GM23248 (cell line): ENCODE measurements at regions not wholly inside any gene's neighbourhood (a gene's known extent, or its start where the extent isn't known, plus 50 kb on each side); places are given as distances from the start of the nearest gene placed in this dataset.

Source experiments
- DNase-seq: peaks from one replicate; pipeline ENCODE4 v3.0.0-alpha.2; 2015
- H2AFZ ChIP-seq: fragments of 200-600 bp; sonication (generic); 2 replicates; pipeline ENCODE4 v1.6.1; 2016; ENCODE audit warnings: antibody characterized with exemption
- H3F3A ChIP-seq: fragments of 200-600 bp; sonication (generic); 2 replicates; pipeline ENCODE4 v1.6.1; 2016; ENCODE audit warnings: mild to moderate bottlenecking, antibody characterized with exemption, mixed run types; ENCODE audit not compliant: insufficient read depth
- H3K27ac ChIP-seq: fragments of 200-600 bp; sonication (generic); 2 replicates; pipeline ENCODE4 v1.5.1; 2016; ENCODE audit warnings: mild to moderate bottlenecking
- H3K27me3 ChIP-seq: fragments of 200-600 bp; sonication (generic); replicated peaks from 2 replicates; pipeline ENCODE4 v1.6.1; 2016; ENCODE audit warnings: mild to moderate bottlenecking; ENCODE audit not compliant: insufficient read depth
- H3K36me3 ChIP-seq: fragments of 200-600 bp; sonication (generic); 2 replicates; pipeline ENCODE4 v1.6.1; 2016; ENCODE audit warnings: low read depth, mild to moderate bottlenecking
- H3K4me1 ChIP-seq: fragments of 200-600 bp; sonication (generic); 2 replicates; pipeline ENCODE4 v1.6.1; 2016; ENCODE audit warnings: mild to moderate bottlenecking; ENCODE audit not compliant: insufficient read depth
- H3K4me2 ChIP-seq: fragments of 200-600 bp; sonication (generic); one replicate; pipeline ENCODE4 v1.6.1; 2016; ENCODE audit warnings: mild to moderate bottlenecking; ENCODE audit not compliant: unreplicated experiment
- H3K4me3 ChIP-seq: fragments of 200-600 bp; sonication (generic); 2 replicates; pipeline ENCODE4 v1.5.1; 2016; ENCODE audit warnings: mild to moderate bottlenecking
- H3K79me2 ChIP-seq: fragments of 200-600 bp; sonication (generic); 2 replicates; pipeline ENCODE4 v1.6.1; 2016; ENCODE audit warnings: mild to moderate bottlenecking; ENCODE audit not compliant: insufficient read depth
- H3K9ac ChIP-seq: fragments of 200-600 bp; sonication (generic); 2 replicates; pipeline ENCODE4 v1.6.1; 2016; ENCODE audit warnings: mild to moderate bottlenecking
- H3K9me2 ChIP-seq: fragments of 200-600 bp; sonication (generic); 2 replicates; pipeline ENCODE4 v1.6.1; 2016; ENCODE audit warnings: mixed run types, mild to moderate bottlenecking, moderate library complexity; ENCODE audit not compliant: insufficient read depth
- H3K9me3 ChIP-seq: fragments of 200-600 bp; sonication (generic); one replicate; pipeline ENCODE4 v1.6.1; 2017; ENCODE audit warnings: low read depth
- H4K20me1 ChIP-seq: fragments of 200-600 bp; sonication (generic); 2 replicates; pipeline ENCODE4 v1.6.0; 2016; ENCODE audit not compliant: insufficient read depth
- EZH2 ChIP-seq: fragments of 200-600 bp; sonication (generic); IDR thresholded peaks from 2 replicates; pipeline ENCODE4 v1.6.1; 2018; ENCODE audit warnings: antibody characterized with exemption, mild to moderate bottlenecking; ENCODE audit not compliant: insufficient read depth, poor library complexity, severe bottlenecking
- EZH2phosphoT487 ChIP-seq: fragments of 200-600 bp; sonication (generic); IDR thresholded peaks from 2 replicates; pipeline ENCODE4 v1.6.1; 2018; ENCODE audit warnings: antibody characterized with exemption, moderate library complexity, mild to moderate bottlenecking, low read depth; ENCODE audit not compliant: insufficient read depth
- whole genome bisulfite sequencing, 2 experiments: methylation state at CpG; one replicate each; pipeline ENCODE4 v1.1.6; 2015 to 2017; ENCODE audit warnings: low lambda C conversion rate in 2 of 2, low coverage in 1 of 2; ENCODE audit errors: missing lambda C conversion rate in 2 of 2; 5-methylcytosine and 5-hydroxymethylcytosine counted together
- in situ Hi-C: fragments of 300-500 bp; cut with MboI; formaldehyde crosslinking; loops from 2 replicates; pipeline ENCODE4 v1.15.0; 2020

GRCh38 chr4:159445692-159446091 is 342.8 kb downstream of the RAPGEF2 start:
- TF ChIP-seq EZH2 (no peak), EZH2phosphoT487 (no peak)
- in situ Hi-C loops = loop anchor here (10.0 kb wide), 2 partner anchors 241 to 591 kb away; no protein-coding TSS in a partner anchor
- H3K9ac ChIP-seq = no peak overlapping the region
- 37 to 39% methylated on average over 2 of the region's 2 CpGs for WGBS, 2 experiments
- no peak overlapping the region for H3K27ac ChIP-seq
- no peak for DNase-seq
- H3K4me3 ChIP-seq = no peak overlapping the region
- H4K20me1 ChIP-seq = no peaks in the 10 kb centered on the region
- H3K36me3 ChIP-seq = no peaks in the 10 kb centered on the region
- H3K9me2 ChIP-seq = no peaks in the 10 kb centered on the region
- no peaks in the 10 kb centered on the region for H3K79me2 ChIP-seq
- 0 out of 2 replicates have a peak, but pooled peaks cover 3% of the 10 kb centered on the region for H3K4me1 ChIP-seq
- no peaks in the 10 kb centered on the region for H3K9me3 ChIP-seq
- H3K27me3 ChIP-seq = no peaks in the 10 kb centered on the region
- H3K4me2 ChIP-seq = no peak overlapping the region
- no peak overlapping the region for H2AFZ ChIP-seq
- no peaks in the 10 kb centered on the region for H3F3A ChIP-seq

- TF ChIP-seq EZH2phosphoT487 (no peak), EZH2 (no peak)
- H3K27me3 ChIP-seq = no peaks in the 10 kb centered on the region
- H3K27ac ChIP-seq = no peak overlapping the region
- 0 out of 2 replicates have a peak, but pooled peaks cover 3% of the 10 kb centered on the region for H3K4me1 ChIP-seq
- in situ Hi-C loops = loop anchor here (10.0 kb wide), 2 partner anchors 242 to 592 kb away; no protein-coding TSS in a partner anchor
- 47 to 49% methylated on average over 6 of the region's 6 CpGs for WGBS, 2 experiments
- no peak overlapping the region for H3K4me3 ChIP-seq
- no peaks in the 10 kb centered on the region for H3K9me2 ChIP-seq
- 0 out of 2 replicates have a peak overlapping the region, but pooled peaks have one; percentile 17 for H3K9ac ChIP-seq
- H3K79me2 ChIP-seq = no peaks in the 10 kb centered on the region
- no peaks in the 10 kb centered on the region for H3K36me3 ChIP-seq
- no peak overlapping the region for H3K4me2 ChIP-seq
- H3K9me3 ChIP-seq = no peaks in the 10 kb centered on the region
- DNase-seq = peak; percentile 86
- no peaks in the 10 kb centered on the region for H3F3A ChIP-seq
- H4K20me1 ChIP-seq = no peaks in the 10 kb centered on the region
- H2AFZ ChIP-seq = peak overlapping the region; percentile 85
Observed at GRCh38 chr4:159446266-159446976, 343.5 kb downstream of the RAPGEF2 start.

- peak; percentile 15 for DNase-seq
- Histone ChIP-seq H3K4me1 (0 out of 2 replicates have a peak, but pooled peaks cover 3% of the 10 kb centered on the region), H3K79me2 (no peaks in the 10 kb centered on the region), H4K20me1 (no peaks in the 10 kb centered on the region), H3K9me2 (no peaks in the 10 kb centered on the region), H2AFZ (peak overlapping the region; percentile 85; the same call in 1 of the 2 replicates), H3K27me3 (no peaks in the 10 kb centered on the region), H3K36me3 (no peaks in the 10 kb centered on the region), H3K4me2 (no peak overlapping the region), H3K27ac (no peak overlapping the region), H3F3A (no peaks in the 10 kb centered on the region), H3K9ac (no peak overlapping the region), H3K4me3 (no peak overlapping the region), H3K9me3 (no peaks in the 10 kb centered on the region)
- TF ChIP-seq EZH2 = no peak
- TF ChIP-seq EZH2phosphoT487 = no peak
- WGBS, 2 experiments = 10 to 16% methylated on average over 4 of the region's 4 CpGs
- in situ Hi-C loops = loop anchor here (10.0 kb wide), 2 partner anchors 242 to 592 kb away; no protein-coding TSS in a partner anchor
Observed at GRCh38 chr4:159447296-159447695, 344.4 kb downstream of the RAPGEF2 start.

- no peak overlapping the region for H3K4me3 ChIP-seq
- TF ChIP-seq EZH2phosphoT487 (no peak), EZH2 (no peak)
- in situ Hi-C loops = no loop called here
Observed at GRCh38 chr4:159451006-159451405, 348.1 kb downstream of the RAPGEF2 start.

More at GRCh38 chr4:159451006-159451405, 348.1 kb downstream of the RAPGEF2 start:
- no peaks in the 10 kb centered on the region for H3K9me3 ChIP-seq
- no peaks in the 10 kb centered on the region for H3K27me3 ChIP-seq
- H3K79me2 ChIP-seq = no peaks in the 10 kb centered on the region
- 67 to 76% methylated on average over 2 of the region's 2 CpGs for WGBS, 2 experiments
- no peaks in the 10 kb centered on the region for H3F3A ChIP-seq
- H3K9me2 ChIP-seq = no peaks in the 10 kb centered on the region
- no peaks in the 10 kb centered on the region for H4K20me1 ChIP-seq
- H3K27ac ChIP-seq = no peak overlapping the region
- peak; percentile 8 for DNase-seq
- H3K4me2 ChIP-seq = no peak overlapping the region
- no peak overlapping the region for H2AFZ ChIP-seq
- no peak overlapping the region for H3K9ac ChIP-seq
- H3K4me1 ChIP-seq = peaks cover 6% of the 10 kb centered on the region; the same call in 1 of the 2 replicates
- H3K36me3 ChIP-seq = no peaks in the 10 kb centered on the region
